GM12878 (cell line): ENCODE measurements at regions not wholly inside any gene's neighbourhood (a gene's known extent, or its start where the extent isn't known, plus 50 kb on each side); places are given as distances from the start of the nearest gene placed in this dataset.

Experiments used
- ATAC-seq: fragments of 200-7000 bp; cut with Tn5 transposase; 3 replicates; pipeline ENCODE4 v1.9.1; 2020; ENCODE audit warnings: mild to moderate bottlenecking, moderate library complexity
- BruUV-seq: library from RNA; stranded (reverse); fragments of 400-500 nt; replicated peaks from 2 replicates; lab custom pipeline; 2021; lab: Mats Ljungman, UMichigan
- CTCF ChIA-PET: fragments of 300-600 bp; sonication (Branson Sonifier 250); formaldehyde crosslinking; extraction: SDS; loops from one replicate; lab custom pipeline; 2021; ENCODE audit warnings: inconsistent platforms; lab: Yijun Ruan, JAX
- POLR2A ChIA-PET: fragments of 350-600 bp; formaldehyde crosslinking; extraction: SDS; loops from one replicate; lab custom pipeline; 2021; ENCODE audit warnings: inconsistent platforms; lab: Charles Lee
- RAD21 ChIA-PET: fragments of 300-600 bp; sonication (Branson Sonifier 250); formaldehyde crosslinking; loops from one replicate; lab custom pipeline; 2023; ENCODE audit warnings: antibody characterized with exemption; ENCODE audit not compliant: unreplicated experiment; lab: Charles Lee
- SMC1A ChIA-PET: fragments of 300-600 bp; sonication (Branson Sonifier 250); formaldehyde crosslinking; loops from one replicate; lab custom pipeline; 2023; ENCODE audit not compliant: unreplicated experiment, uncharacterized antibody; lab: Charles Lee
- DNase-seq: peaks from one replicate; pipeline ENCODE4 v3.0.0-alpha.2; 2011; ENCODE audit warnings: low read depth, low spot score
- FAIRE-seq: peaks from 3 replicates; lab custom pipeline; 2011; peaks lifted over from hg19 to GRCh38; lab: Jason Lieb, UNC
- H2AFZ ChIP-seq: 2 replicates; pipeline ENCODE4 v1.6.0; 2011; ENCODE audit warnings: low read depth, low read length, control low read depth; ENCODE audit not compliant: control insufficient read depth
- H3K27ac ChIP-seq: 2 replicates; pipeline ENCODE4 v1.5.1; 2011; ENCODE audit warnings: control low read depth; ENCODE audit not compliant: control insufficient read depth, insufficient read depth
- H3K27me3 ChIP-seq, 2 experiments: replicated peaks in 1 of 2; 2 replicates each; pipeline versions ENCODE4 v1.6.0 to v1.6.1; 2011; ENCODE audit warnings: low read length in 1 of 2; ENCODE audit not compliant: control insufficient read depth in 2 of 2, insufficient read depth in 2 of 2
- H3K36me3 ChIP-seq, 2 experiments: 2 replicates each; pipeline ENCODE4 v1.5.1; 2011; ENCODE audit warnings: low read length in 1 of 2; ENCODE audit not compliant: control insufficient read depth in 2 of 2, insufficient read depth in 2 of 2
- H3K4me1 ChIP-seq: 2 replicates; pipeline ENCODE4 v1.6.1; 2011; ENCODE audit warnings: mild to moderate bottlenecking, low read length, moderate library complexity, mixed read lengths; ENCODE audit not compliant: control insufficient read depth, insufficient read depth
- H3K4me2 ChIP-seq: 2 replicates; pipeline ENCODE4 v1.6.0; 2011; ENCODE audit warnings: control low read depth; ENCODE audit not compliant: control insufficient read depth, insufficient read depth
- H3K4me3 ChIP-seq: fragments of 200-600 bp; sonication (generic); 2 replicates; pipeline ENCODE4 v1.5.1; 2016
- H3K79me2 ChIP-seq: 2 replicates; pipeline ENCODE4 v1.6.0; 2011; ENCODE audit warnings: low read length; ENCODE audit not compliant: control insufficient read depth, insufficient read depth
- H3K9ac ChIP-seq: 2 replicates; pipeline ENCODE4 v1.8.0; 2011; ENCODE audit warnings: low read length, control low read depth, mixed read lengths; ENCODE audit not compliant: control insufficient read depth, insufficient read depth
- H3K9me3 ChIP-seq: replicated peaks from 3 replicates; pipeline ENCODE4 v1.5.1; 2011; ENCODE audit warnings: mild to moderate bottlenecking, low read length; ENCODE audit not compliant: control insufficient read depth, insufficient read depth
- H4K20me1 ChIP-seq: 2 replicates; pipeline ENCODE4 v1.6.0; 2011; ENCODE audit not compliant: control insufficient read depth, insufficient read depth
- CEBPB ChIP-seq, 2 experiments: fragments of 150-350 bp in 1 of 2; IDR thresholded peaks; 2 replicates each; pipeline ENCODE4 v1.6.1; 2012 to 2014; ENCODE audit warnings: low read depth in 2 of 2, low read length in 2 of 2, borderline replicate concordance in 1 of 2, inconsistent platforms in 1 of 2
- HCFC1 ChIP-seq: fragments of 150-350 bp; IDR thresholded peaks from 2 replicates; pipeline ENCODE4 v1.6.1; 2014; ENCODE audit warnings: low read length
- IKZF2 ChIP-seq, 2 experiments: fragments of 450-650 bp; IDR thresholded peaks; 2 replicates each; pipeline ENCODE4 v1.6.1; 2017; ENCODE audit warnings: mild to moderate bottlenecking in 2 of 2, moderate library complexity in 2 of 2
- KAT2A ChIP-seq: conservative IDR thresholded peaks from 2 replicates; pipeline ENCODE4 v1.6.1; 2011; ENCODE audit warnings: low read depth, low read length; ENCODE audit not compliant: control insufficient read depth
- RELA ChIP-seq: fragments of 450-650 bp; IDR thresholded peaks from 2 replicates; pipeline ENCODE4 v1.8.0; 2014; ENCODE audit warnings: borderline replicate concordance; ENCODE audit not compliant: partially characterized antibody
- SMC3 ChIP-seq: IDR thresholded peaks from 2 replicates; pipeline ENCODE4 v1.6.1; 2011; ENCODE audit warnings: low read length, improper control_type of control experiment, borderline replicate concordance
- SREBF2 ChIP-seq: IDR thresholded peaks from 2 replicates; pipeline ENCODE4 v1.6.1; 2012; ENCODE audit warnings: mild to moderate bottlenecking, low read length
- STAT1 ChIP-seq: fragments of 450-650 bp; conservative IDR thresholded peaks from 2 replicates; pipeline ENCODE4 v1.6.1; 2014; ENCODE audit warnings: antibody characterized with exemption, mild to moderate bottlenecking
- TARDBP ChIP-seq: IDR thresholded peaks from 2 replicates; pipeline ENCODE4 v1.6.1; 2016; ENCODE audit warnings: borderline replicate concordance
- ZBED1 ChIP-seq: IDR thresholded peaks from 2 replicates; pipeline ENCODE4 v1.6.1; 2016; ENCODE audit warnings: borderline replicate concordance
- ZNF592 ChIP-seq: fragments of 450-650 bp; IDR thresholded peaks from 2 replicates; pipeline ENCODE4 v1.6.1; 2017; ENCODE audit warnings: mild to moderate bottlenecking, moderate library complexity
- ZZZ3 ChIP-seq: IDR thresholded peaks from 2 replicates; pipeline ENCODE4 v1.6.1; 2011; ENCODE audit warnings: low read depth; ENCODE audit not compliant: control insufficient read depth, insufficient read length
- WGBS: methylation state at CpG from one replicate; pipeline ENCODE4 v1.1.6; 2016; ENCODE audit warnings: low lambda C conversion rate; ENCODE audit not compliant: insufficient replicate concordance, insufficient coverage; ENCODE audit errors: missing lambda C conversion rate; 5-methylcytosine and 5-hydroxymethylcytosine counted together
- in situ Hi-C: fragments of 300-500 bp; cut with MboI; formaldehyde crosslinking; loops from 9 replicates; pipeline ENCODE4 v1.14.3; 2018; ENCODE audit warnings: mixed read lengths
- intact Hi-C: fragments of 100-400 bp; cut with micrococcal nuclease; formaldehyde crosslinking; loops from one replicate; pipeline ENCODE4 v1.14.2; 2022; ENCODE audit not compliant: unreplicated experiment
- TF ChIP-seq, protein P1 (sequence below): fragments of 450-650 bp; IDR thresholded peaks from 2 replicates; pipeline ENCODE4 v1.6.1; 2017; ENCODE audit warnings: mild to moderate bottlenecking, moderate library complexity
- TF ChIP-seq, protein P2 (sequence below): fragments of 450-650 bp; conservative IDR thresholded peaks from 2 replicates; pipeline ENCODE4 v1.6.1; 2017; ENCODE audit warnings: mild to moderate bottlenecking, moderate library complexity

DNA sequence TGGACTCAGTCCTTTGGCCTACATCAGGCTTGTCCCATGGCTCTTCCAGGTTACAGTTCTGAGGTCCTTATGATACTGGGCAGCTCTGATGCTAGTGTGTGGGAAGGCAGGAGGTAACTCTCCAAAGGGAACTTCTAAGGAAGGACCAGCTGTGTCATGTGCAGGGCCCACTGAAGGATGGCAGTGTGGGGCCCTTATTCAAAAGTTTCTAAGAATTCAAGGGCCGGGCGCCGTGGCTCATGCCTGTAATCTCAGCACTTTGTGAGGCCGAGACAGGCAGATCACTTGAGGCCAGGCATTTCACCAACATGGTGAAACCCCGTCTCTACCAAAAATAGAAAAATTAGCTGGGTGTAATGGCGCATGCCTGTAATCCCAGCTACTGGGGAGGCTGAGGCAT, 254.2 kb upstream of the HABP2 start:
- Histone ChIP-seq H3K4me2 (no peak overlapping the region), H3K27ac (no peak overlapping the region), H3K79me2 (no peaks in the 10 kb centered on the region), H3K27me3 (no peaks in the 10 kb centered on the region), H3K4me1 (no peaks in the 10 kb centered on the region), H4K20me1 (no peaks in the 10 kb centered on the region), H3K9me3 (no peaks in the 10 kb centered on the region; the same call in 2 of the 3 replicates), H3K36me3 (no peaks in the 10 kb centered on the region), H2AFZ (no peak overlapping the region), H3K9ac (no peak overlapping the region), H3K4me3 (no peak overlapping the region)
- no peak for FAIRE-seq
- DNase-seq: no peak
- ChIA-PET RAD21 (no interaction called here), SMC1A (no interaction called here), CTCF (no interaction called here), POLR2A (interaction anchor here (0.7 kb wide), 1 partner anchor 27 kb away, joined by 3 read pairs; no protein-coding TSS in a partner anchor)
- in situ Hi-C loops: no loop called here
- BruUV-seq: no TSS peak
- TF ChIP-seq SREBF2 (no peak), IKZF2 (IDR thresholded peaks at IDR 0.05) (no peak), ZNF592 (no peak), ZBED1 (no peak), HCFC1 (no peak), RELA (no peak), CEBPB (IDR thresholded peaks at IDR 0.05; ENCODE audit: borderline replicate concordance in 1 of 2, low read depth in 2 of 2, low read length in 2 of 2) (no peak), SMC3 (no peak), TARDBP (no peak), ZZZ3 (no peak), KAT2A (no peak), STAT1 (no peak)
- TF ChIP-seq, protein P1, sequence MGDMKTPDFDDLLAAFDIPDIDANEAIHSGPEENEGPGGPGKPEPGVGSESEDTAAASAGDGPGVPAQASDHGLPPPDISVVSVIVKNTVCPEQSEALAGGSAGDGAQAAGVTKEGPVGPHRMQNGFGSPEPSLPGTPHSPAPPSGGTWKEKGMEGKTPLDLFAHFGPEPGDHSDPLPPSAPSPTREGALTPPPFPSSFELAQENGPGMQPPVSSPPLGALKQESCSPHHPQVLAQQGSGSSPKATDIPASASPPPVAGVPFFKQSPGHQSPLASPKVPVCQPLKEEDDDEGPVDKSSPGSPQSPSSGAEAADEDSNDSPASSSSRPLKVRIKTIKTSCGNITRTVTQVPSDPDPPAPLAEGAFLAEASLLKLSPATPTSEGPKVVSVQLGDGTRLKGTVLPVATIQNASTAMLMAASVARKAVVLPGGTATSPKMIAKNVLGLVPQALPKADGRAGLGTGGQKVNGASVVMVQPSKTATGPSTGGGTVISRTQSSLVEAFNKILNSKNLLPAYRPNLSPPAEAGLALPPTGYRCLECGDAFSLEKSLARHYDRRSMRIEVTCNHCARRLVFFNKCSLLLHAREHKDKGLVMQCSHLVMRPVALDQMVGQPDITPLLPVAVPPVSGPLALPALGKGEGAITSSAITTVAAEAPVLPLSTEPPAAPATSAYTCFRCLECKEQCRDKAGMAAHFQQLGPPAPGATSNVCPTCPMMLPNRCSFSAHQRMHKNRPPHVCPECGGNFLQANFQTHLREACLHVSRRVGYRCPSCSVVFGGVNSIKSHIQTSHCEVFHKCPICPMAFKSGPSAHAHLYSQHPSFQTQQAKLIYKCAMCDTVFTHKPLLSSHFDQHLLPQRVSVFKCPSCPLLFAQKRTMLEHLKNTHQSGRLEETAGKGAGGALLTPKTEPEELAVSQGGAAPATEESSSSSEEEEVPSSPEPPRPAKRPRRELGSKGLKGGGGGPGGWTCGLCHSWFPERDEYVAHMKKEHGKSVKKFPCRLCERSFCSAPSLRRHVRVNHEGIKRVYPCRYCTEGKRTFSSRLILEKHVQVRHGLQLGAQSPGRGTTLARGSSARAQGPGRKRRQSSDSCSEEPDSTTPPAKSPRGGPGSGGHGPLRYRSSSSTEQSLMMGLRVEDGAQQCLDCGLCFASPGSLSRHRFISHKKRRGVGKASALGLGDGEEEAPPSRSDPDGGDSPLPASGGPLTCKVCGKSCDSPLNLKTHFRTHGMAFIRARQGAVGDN: no peak
- TF ChIP-seq, protein P2, sequence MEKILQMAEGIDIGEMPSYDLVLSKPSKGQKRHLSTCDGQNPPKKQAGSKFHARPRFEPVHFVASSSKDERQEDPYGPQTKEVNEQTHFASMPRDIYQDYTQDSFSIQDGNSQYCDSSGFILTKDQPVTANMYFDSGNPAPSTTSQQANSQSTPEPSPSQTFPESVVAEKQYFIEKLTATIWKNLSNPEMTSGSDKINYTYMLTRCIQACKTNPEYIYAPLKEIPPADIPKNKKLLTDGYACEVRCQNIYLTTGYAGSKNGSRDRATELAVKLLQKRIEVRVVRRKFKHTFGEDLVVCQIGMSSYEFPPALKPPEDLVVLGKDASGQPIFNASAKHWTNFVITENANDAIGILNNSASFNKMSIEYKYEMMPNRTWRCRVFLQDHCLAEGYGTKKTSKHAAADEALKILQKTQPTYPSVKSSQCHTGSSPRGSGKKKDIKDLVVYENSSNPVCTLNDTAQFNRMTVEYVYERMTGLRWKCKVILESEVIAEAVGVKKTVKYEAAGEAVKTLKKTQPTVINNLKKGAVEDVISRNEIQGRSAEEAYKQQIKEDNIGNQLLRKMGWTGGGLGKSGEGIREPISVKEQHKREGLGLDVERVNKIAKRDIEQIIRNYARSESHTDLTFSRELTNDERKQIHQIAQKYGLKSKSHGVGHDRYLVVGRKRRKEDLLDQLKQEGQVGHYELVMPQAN: no peak
- no peak for ATAC-seq
- intact Hi-C loops: no loop called here
- WGBS: 72% methylated on average over 6 of the region's 6 CpGs
